Pancreas (tissue), 10 donors: ENCODE measurements at regions not wholly inside any gene's neighbourhood (a gene's known extent, or its start where the extent isn't known, plus 50 kb on each side); places are given as distances from the start of the nearest gene placed in this dataset.

Experiments used
- ATAC-seq, 4 donors: fragments of 200-7000 bp; cut with Tn5 transposase; one replicate each; pipeline versions ENCODE4 v1.8.0 to v1.9.1; 2020; ENCODE audit warnings: mild to moderate bottlenecking in 4 of 4, moderate library complexity in 4 of 4
- DNase-seq, 6 donors: peaks; one replicate each; pipeline ENCODE4 v3.0.0-alpha.2; 2020
- FAIRE-seq: peaks from 2 replicates; lab custom pipeline; 2012; peaks lifted over from hg19 to GRCh38; lab: Jason Lieb, UNC
- H3K27ac ChIP-seq, 4 donors: fragments of 200-600 bp; sonication (generic); 1 replicate in 3 of 4; 2 replicates in 1 of 4; pipeline versions ENCODE4 v1.5.0 to v1.8.0; 2020
- H3K27me3 ChIP-seq, 4 donors: fragments of 200-600 bp; one replicate each; pipeline ENCODE4 v1.8.0; 2021
- H3K36me3 ChIP-seq, 3 donors: fragments of 200-600 bp; sonication (generic) in 1 of 3; one replicate each; pipeline versions ENCODE4 v1.5.0 to v1.8.0; 2020 to 2021
- H3K4me1 ChIP-seq, 3 donors: fragments of 200-600 bp; one replicate each; pipeline ENCODE4 v1.8.0; 2021
- H3K4me3 ChIP-seq, 4 donors: fragments of 200-600 bp; sonication (generic) in 2 of 4; one replicate each; pipeline versions ENCODE4 v1.5.0 to v1.8.0; 2020 to 2021
- H3K9me3 ChIP-seq, 4 donors: fragments of 200-600 bp; one replicate each; pipeline ENCODE4 v1.8.0; 2021
- WGBS, 2 donors: extraction: QIAGEN DNeasy Blood & Tissue Kit; methylation state at CpG; one replicate each; pipeline ENCODE4 v1.1.7; 2013; 5-methylcytosine and 5-hydroxymethylcytosine counted together
- intact Hi-C, 3 donors: fragments of 100-400 bp; cut with DNase I; formaldehyde crosslinking; loops; one replicate each; pipeline versions ENCODE4 v1.11.1 to v1.14.2; 2022
- TF ChIP-seq, protein P1 (sequence below), 4 donors: fragments of 200-600 bp; sonication (generic) in 3 of 4; IDR thresholded peaks; one replicate each; pipeline versions ENCODE4 v1.5.0 to v1.8.0; 2021; ENCODE audit warnings: antibody characterized with exemption in 4 of 4
- donor health status: healthy with polysubstance abuse.
- donor health status: DM: no; HTN: no; CAD: no; lungs with moderate emphysema.
- donor health status: DM: no; HTN: no; CAD: no.
- donor health status: control.
- donor health status: control.
- donor health status: Bipolar disorder and iron deficiency.
- donor health status: DM: yes; HTN: yes; CAD: no.
- donor health status: DM: no; HTN: no; CAD: no.
- donor health status: DM: no; HTN: no; CAD: no.
- donor health status: DM: yes; HTN: yes; CAD: no.

DNA sequence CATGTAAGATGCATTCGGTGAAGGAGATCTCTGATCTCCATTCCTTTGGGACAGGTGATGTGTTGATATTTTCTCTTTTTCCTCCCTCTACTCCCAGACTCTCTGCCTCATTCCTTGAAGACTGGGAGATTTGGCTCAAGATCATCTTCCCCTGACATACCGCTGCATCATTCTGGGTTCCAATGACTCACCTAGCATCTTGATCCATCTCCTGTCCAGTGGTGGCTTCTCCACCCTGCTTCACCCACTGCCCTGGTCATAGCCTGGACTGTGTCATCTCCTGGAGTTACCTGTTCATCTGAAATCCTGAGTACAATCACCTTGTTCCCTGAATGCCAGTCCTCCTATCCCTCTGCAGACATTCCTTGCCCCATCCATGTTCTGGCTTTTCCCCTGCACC, 57.4 kb upstream of the TRAK1 start:
- Histone ChIP-seq H3K4me1 (peaks cover 0 to 12% (median 5%) of the 10 kb centered on the region in 3 donors), H3K36me3 (no peaks in the 10 kb centered on the region), H3K4me3 (no peak overlapping the region), H3K27me3 (no peaks in the 10 kb centered on the region), H3K9me3 (no peaks in the 10 kb centered on the region), H3K27ac (no peak overlapping the region)
- FAIRE-seq (no peak), ATAC-seq (no peak), DNase-seq (no peak)
- WGBS, 2 donors, result 94 to 95% methylated on average over 2 of the region's 2 CpGs
- TF ChIP-seq, protein P1, sequence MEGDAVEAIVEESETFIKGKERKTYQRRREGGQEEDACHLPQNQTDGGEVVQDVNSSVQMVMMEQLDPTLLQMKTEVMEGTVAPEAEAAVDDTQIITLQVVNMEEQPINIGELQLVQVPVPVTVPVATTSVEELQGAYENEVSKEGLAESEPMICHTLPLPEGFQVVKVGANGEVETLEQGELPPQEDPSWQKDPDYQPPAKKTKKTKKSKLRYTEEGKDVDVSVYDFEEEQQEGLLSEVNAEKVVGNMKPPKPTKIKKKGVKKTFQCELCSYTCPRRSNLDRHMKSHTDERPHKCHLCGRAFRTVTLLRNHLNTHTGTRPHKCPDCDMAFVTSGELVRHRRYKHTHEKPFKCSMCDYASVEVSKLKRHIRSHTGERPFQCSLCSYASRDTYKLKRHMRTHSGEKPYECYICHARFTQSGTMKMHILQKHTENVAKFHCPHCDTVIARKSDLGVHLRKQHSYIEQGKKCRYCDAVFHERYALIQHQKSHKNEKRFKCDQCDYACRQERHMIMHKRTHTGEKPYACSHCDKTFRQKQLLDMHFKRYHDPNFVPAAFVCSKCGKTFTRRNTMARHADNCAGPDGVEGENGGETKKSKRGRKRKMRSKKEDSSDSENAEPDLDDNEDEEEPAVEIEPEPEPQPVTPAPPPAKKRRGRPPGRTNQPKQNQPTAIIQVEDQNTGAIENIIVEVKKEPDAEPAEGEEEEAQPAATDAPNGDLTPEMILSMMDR (IDR thresholded peaks at IDR 0.05), result no peak
- intact Hi-C loops, result loop anchor here in 1 of 3 donors (10.0 kb wide), 1 partner anchor 61 kb away; the partner anchor contains the start of gene TRAK1

DNA sequence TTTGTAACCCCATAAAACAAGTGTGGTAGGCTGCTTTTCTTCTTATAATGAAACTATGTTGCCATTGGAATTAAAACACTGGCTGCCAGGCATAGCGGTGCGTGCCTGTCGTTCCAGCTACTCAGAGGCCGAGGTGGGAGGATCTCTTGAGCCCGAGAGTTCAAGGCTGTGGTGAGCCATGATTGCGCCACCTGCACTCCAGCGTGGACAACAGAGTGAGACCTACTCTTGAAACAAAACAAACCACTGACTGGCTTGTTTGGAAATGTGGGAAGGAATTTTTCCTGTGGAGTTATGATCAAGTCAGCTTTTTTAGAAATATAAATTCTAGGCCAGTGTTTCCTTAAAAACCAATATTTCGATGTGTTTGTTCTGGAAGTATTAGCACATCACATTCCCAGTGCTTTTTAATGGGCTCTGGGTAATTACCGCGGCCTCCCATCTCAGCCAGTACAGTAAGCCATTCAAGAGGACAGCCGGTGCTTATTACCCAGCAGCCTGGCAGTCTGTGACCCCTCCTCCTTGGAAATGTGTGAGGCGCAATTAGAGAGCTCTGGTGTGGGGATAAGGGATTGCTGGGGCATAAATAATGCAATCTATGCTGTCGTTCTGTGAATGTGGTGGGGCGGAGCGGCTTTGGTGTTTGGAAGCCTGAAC, 58.3 kb upstream of the TRAK1 start:
- Histone ChIP-seq H3K4me1 (peaks cover 0 to 12% (median 5%) of the 10 kb centered on the region in 3 donors), H3K36me3 (no peaks in the 10 kb centered on the region), H3K27ac (peak overlapping the region in 2 of 4 donors; percentile 23 to 34), H3K9me3 (no peaks in the 10 kb centered on the region), H3K27me3 (no peaks in the 10 kb centered on the region), H3K4me3 (no peak overlapping the region)
- intact Hi-C loops, result loop anchor here in 1 of 3 donors (10.0 kb wide), 1 partner anchor 62 kb away; the partner anchor contains the start of gene TRAK1
- DNase-seq (peak in 2 of 6 donors; percentile 35 to 41), FAIRE-seq (no peak), ATAC-seq (peak in 3 of 4 donors; percentile 59 to 76 (median 66))
- 62 to 66% methylated on average over 15 of the region's 15 CpGs for WGBS, 2 donors
- TF ChIP-seq, protein P1 (IDR thresholded peaks at IDR 0.05), result no peak

DNA sequence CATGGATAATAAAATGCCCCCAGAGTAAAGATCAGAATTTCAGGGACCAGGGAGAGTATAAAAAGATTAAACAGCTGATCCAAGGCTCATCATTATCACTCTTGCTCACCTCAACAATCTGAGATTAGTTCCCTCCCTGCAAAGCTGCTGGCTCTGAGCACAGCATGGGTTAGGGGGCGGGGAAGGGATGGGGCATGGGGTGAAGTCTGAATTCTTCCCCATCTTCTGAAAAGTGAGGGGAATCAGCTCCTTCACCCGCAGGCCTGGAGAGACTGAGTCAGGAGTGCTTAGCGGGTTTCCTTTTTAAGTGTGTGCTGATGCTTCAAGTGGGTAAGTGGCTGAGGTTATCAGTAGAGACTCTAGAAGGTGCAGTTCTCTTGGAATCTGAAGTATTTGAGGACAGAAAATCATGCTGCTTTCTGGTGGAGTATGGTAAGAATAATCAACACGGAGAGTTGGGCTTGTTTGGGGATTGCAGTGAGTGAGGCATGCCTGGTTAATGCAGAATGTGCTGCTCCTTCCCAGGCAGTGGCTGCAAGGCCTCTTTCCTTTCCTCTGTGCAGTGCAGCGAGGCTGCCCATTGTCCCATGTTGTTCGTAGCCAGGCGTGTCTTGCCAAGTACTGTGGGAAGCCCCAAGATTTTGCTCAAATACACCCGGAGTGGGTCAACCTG, 59.2 kb upstream of the TRAK1 start:
- intact Hi-C loops, result loop anchor here in 1 of 3 donors (10.0 kb wide), 1 partner anchor 63 kb away; the partner anchor contains the start of gene TRAK1
- ATAC-seq (peak in 3 of 4 donors; percentile 9 to 20 (median 11)), DNase-seq (no peak), FAIRE-seq (no peak)
- Histone ChIP-seq H3K4me3 (no peak overlapping the region), H3K36me3 (no peaks in the 10 kb centered on the region), H3K27ac (peak overlapping the region in 1 of 4 donors; percentile 23), H3K9me3 (no peaks in the 10 kb centered on the region), H3K4me1 (peaks cover 0 to 12% (median 5%) of the 10 kb centered on the region in 3 donors), H3K27me3 (no peaks in the 10 kb centered on the region)
- 62 to 74% methylated on average over 8 of the region's 8 CpGs for WGBS, 2 donors
- TF ChIP-seq, protein P1 (IDR thresholded peaks at IDR 0.05), result no peak

DNA sequence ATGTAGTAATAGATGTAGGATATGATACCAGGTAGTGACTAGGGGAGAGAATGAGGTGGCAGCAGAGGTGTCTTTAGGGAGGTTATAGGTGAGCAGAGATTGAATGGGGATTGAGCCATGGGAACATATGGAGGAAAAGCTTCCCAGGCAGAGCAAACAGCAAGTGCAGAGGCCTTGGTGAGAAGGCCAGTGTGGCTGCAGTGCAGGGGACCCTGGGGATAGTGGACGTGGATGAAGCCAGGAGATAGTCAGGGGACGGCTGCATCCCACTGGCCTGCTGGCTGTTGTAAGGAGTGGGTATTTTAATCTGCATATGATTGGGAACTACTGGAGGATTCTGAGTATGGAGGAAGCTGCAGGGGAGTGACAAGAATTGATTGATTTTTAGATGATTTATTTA, 62.7 kb upstream of the TRAK1 start:
- 95 to 96% methylated on average over 2 of the region's 2 CpGs for WGBS, 2 donors
- no peaks in the 10 kb centered on the region for H3K27me3 ChIP-seq
- no peak overlapping the region for H3K4me3 ChIP-seq
- H3K27ac ChIP-seq, result no peak overlapping the region
- H3K36me3 ChIP-seq, result no peaks in the 10 kb centered on the region
- H3K9me3 ChIP-seq, result no peaks in the 10 kb centered on the region
- H3K4me1 ChIP-seq, result peaks cover 14 to 36% (median 23%) of the 10 kb centered on the region in 3 donors
- TF ChIP-seq, protein P1 (IDR thresholded peaks at IDR 0.05), result no peak
- FAIRE-seq (no peak), ATAC-seq (no peak), DNase-seq (no peak)
- intact Hi-C loops, result no loop called here
